ENCODE measurements at regions not wholly inside any gene's neighbourhood (a gene's known extent, or its start where the extent isn't known, plus 50 kb on each side); places are given as distances from the start of the nearest gene placed in this dataset.
"Not testable (repeated sequence)": the region's sequence is repeated elsewhere in the genome, so short reads cannot be mapped to it uniquely, and the experiment has no call there.

- DNase-seq, result no peak
Measured at GRCh38 chr6:793261-793660, 100.3 kb upstream of the EXOC2 start.

GRCh38 chr6:792662-793061, 99.7 kb upstream of the EXOC2 start:
- no peak for DNase-seq

GRCh38 chr6:788058-788457, 95.1 kb upstream of the EXOC2 start:
- DNase-seq, result no peak

DNA sequence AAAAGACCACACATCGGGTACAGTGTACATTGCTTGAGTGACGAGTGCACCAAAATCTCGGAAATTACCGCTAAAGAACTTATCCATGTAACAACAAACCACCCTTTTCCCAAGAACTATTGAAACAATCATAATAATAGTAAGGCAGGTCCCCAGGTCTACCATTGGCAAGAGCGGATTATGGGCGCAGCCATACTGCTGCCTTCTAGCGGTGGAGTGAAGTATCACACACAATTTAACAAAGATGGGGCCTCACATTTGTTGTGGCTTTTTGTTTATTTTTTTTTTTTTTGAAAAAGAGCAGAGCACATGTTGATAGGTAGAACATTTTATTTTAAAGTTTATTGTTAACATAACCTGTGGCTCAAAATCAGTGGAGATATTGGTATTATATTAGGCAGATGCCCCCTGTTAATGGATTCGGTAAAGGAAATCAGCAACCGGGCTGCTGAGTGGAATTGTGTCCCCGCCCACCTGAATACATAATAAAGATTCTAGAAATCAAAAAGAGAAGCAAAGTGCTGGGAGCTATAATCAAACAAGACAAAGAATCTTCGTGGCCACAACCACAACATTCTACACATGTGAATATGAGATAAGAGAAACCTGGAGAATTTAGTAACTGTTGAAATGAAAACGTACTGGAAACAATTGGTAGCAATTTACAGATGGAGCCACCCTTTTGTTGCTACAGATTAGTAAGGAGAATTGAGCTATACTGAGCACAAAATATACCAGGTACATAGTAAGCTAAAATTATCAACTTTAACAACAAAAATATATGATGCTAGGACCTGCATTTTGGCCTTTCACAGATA, 94.2 kb upstream of the EXOC2 start:
- no peak for DNase-seq

DNA sequence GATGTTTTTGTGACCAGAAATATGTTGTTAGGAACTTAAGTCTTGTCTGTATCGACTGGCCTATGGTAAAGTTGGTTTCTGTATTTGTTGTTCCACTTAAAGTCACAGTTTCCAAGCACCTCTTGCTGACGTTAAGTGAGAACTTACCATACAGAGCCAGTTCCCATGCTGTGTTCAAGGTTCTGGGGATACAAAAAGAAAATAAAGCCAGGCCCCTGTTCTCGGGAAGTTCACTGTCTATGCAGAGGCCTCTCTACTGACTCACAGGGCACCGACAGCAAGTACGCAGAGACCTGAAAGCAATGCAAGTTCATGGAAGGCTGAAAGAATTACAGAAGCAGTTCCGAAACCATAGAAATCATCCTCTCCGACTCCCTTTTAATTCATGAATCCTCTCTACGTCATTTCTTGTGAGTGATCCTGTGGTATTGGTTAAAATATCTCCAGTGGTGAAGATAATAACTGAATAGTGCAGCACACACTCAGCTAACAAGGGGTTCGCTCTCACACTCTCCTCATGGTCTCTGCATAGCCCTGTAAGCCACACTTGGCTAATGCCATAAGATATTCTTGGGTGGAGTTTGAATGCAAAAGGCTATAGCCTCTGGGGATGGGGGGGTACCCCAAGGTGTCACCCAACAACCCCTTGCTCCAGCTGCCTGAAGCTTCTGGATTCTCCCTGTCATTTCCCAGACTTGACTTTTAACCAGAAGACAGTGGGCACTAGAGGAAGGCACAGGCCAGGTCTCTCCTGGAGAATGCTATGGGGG, 91.2 kb upstream of the EXOC2 start:
- no peak for DNase-seq

- no peak for DNase-seq
Measured at GRCh38 chr6:782141-782540, 89.2 kb upstream of the EXOC2 start.

DNA sequence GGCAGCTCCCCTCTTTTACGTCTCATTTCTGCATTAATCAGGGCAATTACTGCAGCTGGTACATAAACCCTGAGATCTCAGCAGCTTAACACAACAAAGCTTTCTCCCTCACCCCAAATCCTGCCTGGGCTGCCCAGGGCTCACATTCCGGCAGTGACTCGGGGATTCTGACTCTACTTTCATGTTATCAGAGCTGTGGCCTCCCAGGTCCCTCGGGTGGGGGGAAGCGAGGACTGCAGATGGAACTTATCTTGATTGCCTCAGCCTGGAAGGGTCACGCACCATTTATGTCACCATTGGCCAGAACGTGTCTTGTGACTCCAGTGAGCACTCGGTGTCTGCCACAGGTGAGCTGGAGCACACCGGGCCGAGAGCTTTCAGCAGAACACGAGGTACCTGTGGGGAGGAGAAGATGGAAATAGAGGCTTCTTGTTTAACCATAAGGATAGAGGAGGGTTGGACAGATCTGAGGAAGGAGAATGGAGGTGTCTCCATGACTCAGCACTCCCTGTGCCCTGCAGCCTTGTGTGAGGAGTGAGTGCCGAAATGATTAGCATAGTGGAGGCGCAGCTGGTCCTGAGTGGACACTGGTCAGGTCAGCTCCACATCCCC, 88.5 kb upstream of the EXOC2 start:
- no peak for DNase-seq

GRCh38 chr6:780706-781105, 87.8 kb upstream of the EXOC2 start:
- DNase-seq, result no peak

GRCh38 chr6:776951-777350, 84.0 kb upstream of the EXOC2 start:
- no peak for DNase-seq

DNA sequence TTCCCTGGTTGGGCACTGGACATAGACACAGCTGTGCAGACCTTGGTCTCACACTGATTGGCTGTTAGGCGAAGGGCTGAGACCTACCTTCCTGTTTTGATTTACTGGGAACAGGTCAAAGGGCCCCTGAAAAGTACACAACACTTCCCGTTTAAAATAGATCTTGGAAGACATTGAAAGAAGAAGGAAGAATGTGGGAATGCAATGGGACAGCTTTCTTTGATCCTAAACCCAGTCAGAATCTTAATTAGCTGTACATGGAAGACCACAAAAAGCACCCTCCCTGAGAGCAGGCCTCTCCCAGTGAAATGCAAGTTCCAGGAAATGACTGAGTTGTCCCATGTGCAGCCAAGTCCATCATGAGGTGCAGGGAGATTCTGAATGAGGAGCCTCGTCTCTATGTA, 83.6 kb upstream of the EXOC2 start:
- no peak for DNase-seq

DNA sequence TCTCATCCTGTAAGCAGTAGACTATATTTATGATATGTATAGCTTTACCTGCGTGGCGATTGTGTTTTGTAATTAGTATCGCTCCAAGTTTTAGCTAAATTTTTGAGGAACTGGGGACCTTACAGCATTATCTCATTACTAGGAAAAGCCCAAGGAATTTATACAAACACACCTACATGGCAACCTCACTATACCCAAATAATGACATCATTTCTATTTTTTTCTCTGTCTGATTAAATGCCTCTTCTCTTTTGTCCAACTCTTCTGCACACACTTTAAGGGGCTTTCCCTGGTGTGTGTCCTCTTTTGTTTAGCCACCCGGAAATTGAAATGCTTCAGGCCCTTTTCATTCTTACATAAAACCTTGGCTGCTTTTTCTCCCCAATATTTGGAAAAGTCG, 82.9 kb upstream of the EXOC2 start:
- DNase-seq, result no peak

- not testable (repeated sequence) for DNase-seq
Measured at GRCh38 chr6:771683-772082, 78.7 kb upstream of the EXOC2 start.

GRCh38 chr6:767755-768512, 75.0 kb upstream of the EXOC2 start:
- no peak for DNase-seq

DNA sequence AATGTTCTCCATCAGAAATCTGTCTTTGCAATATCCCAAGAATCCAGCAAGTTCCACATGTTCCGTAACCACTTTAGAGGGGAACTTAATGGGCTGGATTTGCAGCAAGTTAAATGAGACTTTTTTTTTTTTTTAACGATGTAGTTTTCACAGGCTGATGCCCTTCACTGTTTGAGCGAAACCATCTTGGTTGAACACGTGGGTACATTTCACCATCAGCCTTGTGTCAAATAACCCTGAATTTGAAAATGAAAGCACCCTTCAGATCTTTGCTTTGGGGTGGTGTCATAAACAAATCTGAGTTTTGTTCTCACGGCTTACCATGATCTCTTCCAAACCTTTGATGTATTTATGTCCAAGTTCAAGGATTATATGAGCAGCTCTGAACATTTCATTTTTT, 73.7 kb upstream of the EXOC2 start:
- no peak for DNase-seq

DNA sequence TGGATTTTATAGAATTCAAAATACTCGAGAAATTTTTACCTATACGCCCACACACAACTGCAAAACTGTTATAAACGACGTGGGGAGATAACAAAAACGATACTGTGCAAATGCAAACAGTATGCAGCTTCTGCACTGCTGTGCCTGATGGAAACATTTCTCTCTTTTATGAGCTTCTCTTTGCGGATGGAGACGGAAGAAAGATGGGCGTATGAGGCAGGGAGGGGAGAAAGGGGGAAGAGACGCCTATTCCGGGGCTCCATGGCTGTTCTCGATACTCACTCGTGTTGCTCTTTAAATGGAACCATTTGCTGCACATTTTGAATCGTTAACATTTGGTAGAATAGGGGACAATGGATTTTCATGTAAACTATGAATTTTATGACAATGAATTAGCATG, 69.1 kb upstream of the EXOC2 start:
- DNase-seq, result no peak

DNA sequence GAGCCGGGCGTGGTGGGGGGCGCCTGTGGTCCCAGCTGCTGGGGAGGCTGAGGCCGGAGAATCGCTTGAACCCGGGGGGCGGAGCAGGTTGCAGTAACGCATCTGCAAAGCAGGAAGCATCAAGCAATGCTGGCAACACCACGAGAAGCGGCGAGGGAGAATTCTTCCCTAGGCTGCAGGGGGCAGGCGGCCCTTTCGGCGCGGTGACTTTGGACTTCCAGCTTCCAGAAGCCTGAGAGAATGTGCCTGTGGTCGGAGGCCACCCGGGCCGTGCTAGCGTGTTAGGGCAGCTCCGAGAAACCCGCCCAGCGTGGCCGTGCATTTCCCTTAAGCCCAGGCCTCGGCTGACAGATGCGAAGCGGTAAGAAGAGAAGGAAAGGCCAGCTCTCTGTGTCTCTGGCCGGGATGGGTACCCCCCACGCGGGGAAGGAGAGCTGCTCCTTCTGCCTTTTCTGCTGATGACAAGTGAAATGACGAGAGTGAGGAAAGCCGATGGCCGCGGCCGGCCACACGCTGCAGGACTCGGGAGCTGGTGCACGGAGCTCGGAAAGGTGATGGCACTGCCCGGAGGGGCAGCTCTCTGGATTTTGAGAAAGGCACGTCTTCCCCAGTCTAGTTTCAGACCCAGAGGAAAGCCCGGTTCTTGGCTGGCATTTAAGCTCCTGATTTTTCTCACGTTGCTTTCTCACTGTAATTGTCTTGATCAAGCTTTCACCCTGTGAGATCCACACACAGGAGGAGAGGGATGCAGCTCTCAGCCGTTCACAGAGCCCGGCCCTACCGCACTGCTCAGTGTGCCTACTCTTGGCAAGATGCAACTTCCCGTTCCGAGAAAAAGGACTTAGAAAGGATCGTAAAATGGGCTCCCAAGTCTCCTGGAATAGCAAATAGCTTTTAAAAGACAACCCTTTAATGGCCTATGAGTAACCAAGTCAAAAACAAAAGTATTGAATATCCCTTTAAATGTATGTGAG, 68.3 kb upstream of the EXOC2 start:
- no peak for DNase-seq

DNA sequence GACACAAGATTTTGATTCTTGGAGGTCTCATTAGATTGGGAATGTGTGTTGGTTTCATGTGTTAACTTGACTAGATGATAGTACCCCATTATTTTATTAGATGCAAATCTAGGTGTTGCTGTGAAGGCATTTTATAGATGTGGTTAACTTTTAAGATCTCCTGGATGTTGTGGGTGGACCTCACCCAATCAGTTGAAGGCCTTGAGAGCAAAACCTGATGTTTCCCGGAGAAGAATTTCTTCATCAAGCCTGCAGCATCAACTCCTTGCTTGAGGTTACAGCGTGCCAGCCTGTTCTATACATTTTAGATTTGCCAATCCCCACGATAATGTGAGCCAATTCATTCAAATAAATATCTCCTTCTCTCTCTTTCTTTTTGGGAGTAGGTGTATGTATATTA, 66.8 kb upstream of the EXOC2 start:
- DNase-seq, result no peak

DNA sequence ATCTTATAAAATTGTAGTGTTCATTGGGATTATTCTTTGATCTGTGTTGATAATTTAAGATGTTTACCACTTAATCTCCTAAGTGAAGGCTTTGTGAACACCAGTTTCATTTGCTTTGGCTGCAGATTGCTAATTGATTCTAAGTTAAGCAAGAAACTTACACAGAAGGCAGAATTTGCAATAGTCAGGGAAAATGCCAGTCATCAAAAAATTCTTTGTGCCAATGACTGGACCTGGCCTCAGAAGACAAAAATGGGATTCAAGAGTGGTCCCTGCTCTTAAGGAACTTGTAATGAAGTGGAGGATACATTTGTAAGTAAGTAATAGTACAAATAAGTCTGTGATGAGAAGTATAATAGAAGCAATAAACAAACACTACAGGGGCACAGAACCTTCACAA, 63.3 kb upstream of the EXOC2 start:
- no peak for DNase-seq

DNA sequence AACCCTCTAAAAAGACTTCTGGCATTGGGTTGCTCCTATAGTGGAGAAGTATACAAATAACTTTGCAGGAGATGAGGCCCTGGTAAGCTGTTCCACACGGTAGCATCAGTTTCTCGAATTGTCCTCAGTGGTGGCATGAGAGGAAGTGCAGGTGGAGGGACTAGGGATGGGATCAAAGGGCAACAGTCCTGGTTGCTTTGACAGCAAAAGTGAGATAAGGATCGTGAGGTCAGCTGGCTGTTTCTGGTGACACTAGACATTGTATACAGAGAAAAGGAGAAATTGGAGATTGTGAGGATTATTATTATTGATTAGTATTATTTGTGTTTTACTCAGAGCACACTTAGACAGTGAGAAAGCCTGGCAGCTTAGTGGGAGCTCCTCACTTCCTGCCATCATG, 61.3 kb upstream of the EXOC2 start:
- DNase-seq, result no peak

GRCh38 chr6:753486-753885, 60.5 kb upstream of the EXOC2 start:
- DNase-seq, result no peak

GRCh38 chr6:752438-752837, 59.5 kb upstream of the EXOC2 start:
- DNase-seq, result no peak

GRCh38 chr6:751765-752164, 58.8 kb upstream of the EXOC2 start:
- DNase-seq, result no peak

Data from NCI-H774 (cell line).